ENCODE measurements at regions not wholly inside any gene's neighbourhood (a gene's known extent, or its start where the extent isn't known, plus 50 kb on each side); places are given as distances from the start of the nearest gene placed in this dataset.

- no peak overlapping the region for H3K4me3 ChIP-seq (ENCODE audit: low read depth, low read length)
- no peak for TF ChIP-seq CTCF (IDR thresholded peaks at IDR 0.05; ENCODE audit: borderline replicate concordance, insufficient read depth, low read depth, low read length)
These were observed 1652.0 kb downstream of the MRPL39 start for GRCh38 chr21:23955135-23955843.

- H3K4me3 ChIP-seq (ENCODE audit: low read depth, low read length): no peak overlapping the region
These were observed 1655.0 kb downstream of the MRPL39 start for GRCh38 chr21:23952269-23952668.

GRCh38 chr21:23951251-23951650 is 1656.0 kb downstream of the MRPL39 start:
- TF ChIP-seq CTCF (IDR thresholded peaks at IDR 0.05; ENCODE audit: borderline replicate concordance, insufficient read depth, low read depth, low read length): no peak

More at GRCh38 chr21:23952269-23952668, 1655.0 kb downstream of the MRPL39 start:
- TF ChIP-seq CTCF (IDR thresholded peaks at IDR 0.05; ENCODE audit: borderline replicate concordance, insufficient read depth, low read depth, low read length): no peak

GRCh38 chr21:23950344-23950743 is 1656.9 kb downstream of the MRPL39 start:
- TF ChIP-seq CTCF (IDR thresholded peaks at IDR 0.05; ENCODE audit: borderline replicate concordance, insufficient read depth, low read depth, low read length): no peak
- no peak overlapping the region for H3K4me3 ChIP-seq (ENCODE audit: low read depth, low read length)

More at GRCh38 chr21:23951251-23951650, 1656.0 kb downstream of the MRPL39 start:
- no peak overlapping the region for H3K4me3 ChIP-seq (ENCODE audit: low read depth, low read length)

- no peak for TF ChIP-seq CTCF (IDR thresholded peaks at IDR 0.05; ENCODE audit: borderline replicate concordance, insufficient read depth, low read depth, low read length)
- H3K4me3 ChIP-seq (ENCODE audit: low read depth, low read length): no peak overlapping the region
These were observed 1657.8 kb downstream of the MRPL39 start for GRCh38 chr21:23949493-23949892.

GRCh38 chr21:23939369-23940065 is 1667.8 kb downstream of the MRPL39 start:
- TF ChIP-seq CTCF (IDR thresholded peaks at IDR 0.05; ENCODE audit: borderline replicate concordance, insufficient read depth, low read depth, low read length): no peak
- H3K4me3 ChIP-seq (ENCODE audit: low read depth, low read length): no peak overlapping the region

- no peak for TF ChIP-seq CTCF (IDR thresholded peaks at IDR 0.05; ENCODE audit: borderline replicate concordance, insufficient read depth, low read depth, low read length)
- no peak overlapping the region for H3K4me3 ChIP-seq (ENCODE audit: low read depth, low read length)
These were observed 1670.3 kb downstream of the MRPL39 start for GRCh38 chr21:23936991-23937390.
